GM19240 (cell line): ENCODE measurements at regions not wholly inside any gene's neighbourhood (a gene's known extent, or its start where the extent isn't known, plus 50 kb on each side); places are given as distances from the start of the nearest gene placed in this dataset.
"Not testable (repeated sequence)": the region's sequence is repeated elsewhere in the genome, so short reads cannot be mapped to it uniquely, and the experiment has no call there.

Experiments used
- DNase-seq: peaks from one replicate; pipeline ENCODE4 v3.0.0; 2011; ENCODE audit warnings: low spot score; ENCODE audit not compliant: insufficient read length

- no peak for DNase-seq
Measured at GRCh38 chrX:110965409-110966090, 130.4 kb upstream of the PAK3 start.

- DNase-seq: no peak
Measured at GRCh38 chrX:110964786-110965185, 131.2 kb upstream of the PAK3 start.

- no peak for DNase-seq
Measured at GRCh38 chrX:110962451-110962850, 133.5 kb upstream of the PAK3 start.

GRCh38 chrX:110955706-110956105, 140.3 kb upstream of the PAK3 start:
- no peak for DNase-seq

GRCh38 chrX:110954428-110955100, 141.4 kb upstream of the PAK3 start:
- DNase-seq: no peak

- no peak for DNase-seq
Measured at GRCh38 chrX:110951472-110952269, 144.3 kb upstream of the PAK3 start.

- DNase-seq: no peak
Measured at GRCh38 chrX:110944751-110945675, 149.4 kb upstream of the CHRDL1 start.

- no peak for DNase-seq
Measured at GRCh38 chrX:110944311-110944750, 148.7 kb upstream of the CHRDL1 start.

GRCh38 chrX:110941906-110942305, 146.3 kb upstream of the CHRDL1 start:
- no peak for DNase-seq

GRCh38 chrX:110938977-110939732, 143.5 kb upstream of the CHRDL1 start:
- DNase-seq: no peak

- no peak for DNase-seq
Measured at GRCh38 chrX:110924871-110925270, 129.3 kb upstream of the CHRDL1 start.

GRCh38 chrX:110920991-110921390, 125.4 kb upstream of the CHRDL1 start:
- DNase-seq: no peak

- DNase-seq: no peak
Measured at GRCh38 chrX:110915570-110915969, 120.0 kb upstream of the CHRDL1 start.

GRCh38 chrX:110915111-110915510, 119.5 kb upstream of the CHRDL1 start:
- no peak for DNase-seq

GRCh38 chrX:110914281-110914680, 118.7 kb upstream of the CHRDL1 start:
- no peak for DNase-seq

GRCh38 chrX:110904747-110905146, 109.1 kb upstream of the CHRDL1 start:
- DNase-seq: not testable (repeated sequence)

- DNase-seq: no peak
Measured at GRCh38 chrX:110881971-110882370, 86.4 kb upstream of the CHRDL1 start.

- DNase-seq: no peak
Measured at GRCh38 chrX:110877326-110877725, 81.7 kb upstream of the CHRDL1 start.

GRCh38 chrX:110871839-110872238, 76.2 kb upstream of the CHRDL1 start:
- DNase-seq: no peak

- no peak for DNase-seq
Measured at GRCh38 chrX:110866421-110866820, 70.8 kb upstream of the CHRDL1 start.
